NCI-H1694 treated with DMSO at 0.1 percent for 48 hours (cell line): ENCODE measurements at regions not wholly inside any gene's neighbourhood (a gene's known extent, or its start where the extent isn't known, plus 50 kb on each side); places are given as distances from the start of the nearest gene placed in this dataset.
"Not testable (repeated sequence)": the region's sequence is repeated elsewhere in the genome, so short reads cannot be mapped to it uniquely, and the experiment has no call there.

Source experiments
- DNase-seq: peaks from one replicate; lab custom pipeline; 2025; lab: John Stamatoyannopoulos, UW

- DNase-seq: no peak
Measured at GRCh38 chr4:77510367-77510766, 95.3 kb upstream of the CXCL13 start.

GRCh38 chr4:77525538-77525937 is 80.1 kb upstream of the CXCL13 start:
- no peak for DNase-seq

GRCh38 chr4:77527900-77528299 is 77.7 kb upstream of the CXCL13 start:
- DNase-seq: not testable (repeated sequence)

- DNase-seq: no peak
Measured at GRCh38 chr4:77538144-77538543, 67.5 kb upstream of the CXCL13 start.

GRCh38 chr4:77538574-77539157 is 67.0 kb upstream of the CXCL13 start:
- no peak for DNase-seq
